Muscle of leg (tissue), 3 donors: ENCODE measurements at regions not wholly inside any gene's neighbourhood (a gene's known extent, or its start where the extent isn't known, plus 50 kb on each side); places are given as distances from the start of the nearest gene placed in this dataset.

ENCODE experiments used
- DNase-seq: peaks from one replicate; pipeline ENCODE4 v3.0.0; 2013
- H3K27ac ChIP-seq: one replicate; pipeline ENCODE4 v1.5.1; 2013; ENCODE audit warnings: mild to moderate bottlenecking, low read length, control low read depth
- H3K27me3 ChIP-seq: one replicate; pipeline ENCODE4 v1.6.1; 2013; ENCODE audit warnings: low read length; ENCODE audit not compliant: control insufficient read depth, insufficient read depth
- H3K36me3 ChIP-seq: one replicate; pipeline ENCODE4 v1.6.1; 2013; ENCODE audit warnings: low read length; ENCODE audit not compliant: control insufficient read depth, insufficient read depth
- H3K4me1 ChIP-seq: one replicate; pipeline ENCODE4 v1.6.1; 2013; ENCODE audit warnings: low read length; ENCODE audit not compliant: control insufficient read depth, insufficient read depth
- H3K4me3 ChIP-seq: one replicate; pipeline ENCODE4 v1.5.1; 2013; ENCODE audit warnings: low read length, control low read depth
- H3K9me3 ChIP-seq: replicated peaks from 2 replicates; pipeline ENCODE4 v1.6.1; 2013; ENCODE audit warnings: low read depth, low read length; ENCODE audit not compliant: control insufficient read depth
- WGBS: methylation state at CpG from one replicate; pipeline ENCODE4 v1.1.5; 2013; ENCODE audit warnings: missing lambda C conversion rate; ENCODE audit not compliant: insufficient coverage; 5-methylcytosine and 5-hydroxymethylcytosine counted together

GRCh38 chr4:138897811-138898226, 117.8 kb upstream of the NOCT start:
- Histone ChIP-seq H3K27ac (no peak overlapping the region), H3K36me3 (no peaks in the 10 kb centered on the region), H3K9me3 (no peaks in the 10 kb centered on the region), H3K27me3 (no peaks in the 10 kb centered on the region), H3K4me1 (peaks cover 2% of the 10 kb centered on the region), H3K4me3 (no peak overlapping the region)
- WGBS: 45% methylated on average over 1 of the region's 2 CpGs
- no peak for DNase-seq

GRCh38 chr4:138894709-138895108, 120.9 kb upstream of the NOCT start:
- Histone ChIP-seq H3K27ac (no peak overlapping the region), H3K4me3 (no peak overlapping the region), H3K27me3 (no peaks in the 10 kb centered on the region), H3K4me1 (peaks cover 5% of the 10 kb centered on the region), H3K9me3 (no peaks in the 10 kb centered on the region), H3K36me3 (no peaks in the 10 kb centered on the region)
- WGBS: no CpG with 5 or more reads among the region's 1 CpG
- no peak for DNase-seq

GRCh38 chr4:138894011-138894410, 121.6 kb upstream of the NOCT start:
- peaks cover 5% of the 10 kb centered on the region for H3K4me1 ChIP-seq
- no peak overlapping the region for H3K27ac ChIP-seq
- no peaks in the 10 kb centered on the region for H3K27me3 ChIP-seq
- no peaks in the 10 kb centered on the region for H3K36me3 ChIP-seq
- no peak for DNase-seq
- H3K9me3 ChIP-seq: no peaks in the 10 kb centered on the region
- no peak overlapping the region for H3K4me3 ChIP-seq

GRCh38 chr4:138892483-138893407, 122.8 kb upstream of the NOCT start:
- H3K4me3 ChIP-seq: no peak overlapping the region
- H3K27me3 ChIP-seq: no peaks in the 10 kb centered on the region
- peaks cover 3% of the 10 kb centered on the region for H3K4me1 ChIP-seq
- H3K27ac ChIP-seq: no peak overlapping the region
- WGBS: 97% methylated on average over 6 of the region's 13 CpGs
- no peaks in the 10 kb centered on the region for H3K9me3 ChIP-seq
- DNase-seq: no peak
- no peaks in the 10 kb centered on the region for H3K36me3 ChIP-seq

GRCh38 chr4:138891631-138892031, 124.0 kb upstream of the NOCT start:
- Histone ChIP-seq H3K27me3 (no peaks in the 10 kb centered on the region), H3K27ac (no peak overlapping the region), H3K4me3 (no peak overlapping the region), H3K4me1 (peaks cover 3% of the 10 kb centered on the region), H3K36me3 (no peaks in the 10 kb centered on the region), H3K9me3 (no peaks in the 10 kb centered on the region)
- WGBS: no CpG with 5 or more reads among the region's 6 CpGs
- no peak for DNase-seq

GRCh38 chr4:138890891-138891570, 124.5 kb upstream of the NOCT start:
- no peak overlapping the region for H3K4me3 ChIP-seq
- no peaks in the 10 kb centered on the region for H3K36me3 ChIP-seq
- peaks cover 3% of the 10 kb centered on the region for H3K4me1 ChIP-seq
- no peak overlapping the region for H3K27ac ChIP-seq
- WGBS: 44% methylated on average over 4 of the region's 14 CpGs
- no peaks in the 10 kb centered on the region for H3K27me3 ChIP-seq
- DNase-seq: no peak
- no peaks in the 10 kb centered on the region for H3K9me3 ChIP-seq

- H3K36me3 ChIP-seq: no peaks in the 10 kb centered on the region
- no peak for DNase-seq
- no CpG with 5 or more reads among the region's 3 CpGs for WGBS
Observed at GRCh38 chr4:138889216-138889615, 126.4 kb upstream of the NOCT start.

GRCh38 chr4:138887741-138888140, 127.8 kb upstream of the NOCT start:
- Histone ChIP-seq H3K27me3 (no peaks in the 10 kb centered on the region), H3K9me3 (no peaks in the 10 kb centered on the region), H3K36me3 (no peaks in the 10 kb centered on the region), H3K4me3 (no peak overlapping the region), H3K4me1 (peaks cover 3% of the 10 kb centered on the region), H3K27ac (no peak overlapping the region)
- 85% methylated on average over 4 of the region's 6 CpGs for WGBS
- no peak for DNase-seq

More at GRCh38 chr4:138889216-138889615, 126.4 kb upstream of the NOCT start:
- Histone ChIP-seq H3K9me3 (no peaks in the 10 kb centered on the region), H3K4me3 (no peak overlapping the region), H3K4me1 (peaks cover 3% of the 10 kb centered on the region), H3K27ac (no peak overlapping the region), H3K27me3 (no peaks in the 10 kb centered on the region)

GRCh38 chr4:138887341-138887740, 128.2 kb upstream of the NOCT start:
- DNase-seq: no peak
- Histone ChIP-seq H3K36me3 (no peaks in the 10 kb centered on the region), H3K4me1 (peaks cover 3% of the 10 kb centered on the region), H3K27ac (no peak overlapping the region), H3K27me3 (no peaks in the 10 kb centered on the region), H3K4me3 (no peak overlapping the region), H3K9me3 (no peaks in the 10 kb centered on the region)
- 93% methylated on average over 2 of the region's 4 CpGs for whole genome bisulfite sequencing

- no peaks in the 10 kb centered on the region for H3K36me3 ChIP-seq
- H3K4me3 ChIP-seq: no peak overlapping the region
- H3K27me3 ChIP-seq: no peaks in the 10 kb centered on the region
- DNase-seq: no peak
- peaks cover 5% of the 10 kb centered on the region for H3K9me3 ChIP-seq
- 100% methylated on average over 1 of the region's 3 CpGs for WGBS
- H3K27ac ChIP-seq: no peak overlapping the region
- H3K4me1 ChIP-seq: no peaks in the 10 kb centered on the region
Observed at GRCh38 chr4:138879757-138880156, 135.8 kb upstream of the NOCT start.
